Ramos (cell line): ENCODE measurements at regions not wholly inside any gene's neighbourhood (a gene's known extent, or its start where the extent isn't known, plus 50 kb on each side); places are given as distances from the start of the nearest gene placed in this dataset.

Source experiments
- in situ Hi-C: fragments of 300-500 bp; cut with MboI; formaldehyde crosslinking; loops from one replicate; pipeline ENCODE4 v1.14.3; 2022; ENCODE audit warnings: low sequenced_read_pairs; ENCODE audit not compliant: unreplicated experiment

DNA sequence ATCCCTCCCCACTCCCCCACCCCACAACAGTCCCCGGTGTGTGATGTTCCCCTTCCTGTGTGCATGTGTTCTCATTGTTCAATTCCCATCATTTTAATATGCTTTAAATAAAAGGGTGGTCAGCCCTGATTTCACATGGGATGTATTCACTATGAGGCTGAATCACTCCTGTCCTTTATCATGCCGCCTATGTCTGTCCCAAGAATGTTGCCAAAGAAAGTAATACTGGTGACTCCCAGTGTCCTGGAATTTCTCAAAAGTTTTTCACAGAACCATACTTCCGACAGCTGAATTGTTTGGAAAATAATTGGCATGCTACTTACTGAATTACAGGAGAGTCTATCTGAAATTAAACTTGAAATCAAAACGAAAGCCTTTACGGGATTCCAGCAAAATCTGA is 217.7 kb downstream of the HAO1 start:
- in situ Hi-C loops = no loop called here

DNA sequence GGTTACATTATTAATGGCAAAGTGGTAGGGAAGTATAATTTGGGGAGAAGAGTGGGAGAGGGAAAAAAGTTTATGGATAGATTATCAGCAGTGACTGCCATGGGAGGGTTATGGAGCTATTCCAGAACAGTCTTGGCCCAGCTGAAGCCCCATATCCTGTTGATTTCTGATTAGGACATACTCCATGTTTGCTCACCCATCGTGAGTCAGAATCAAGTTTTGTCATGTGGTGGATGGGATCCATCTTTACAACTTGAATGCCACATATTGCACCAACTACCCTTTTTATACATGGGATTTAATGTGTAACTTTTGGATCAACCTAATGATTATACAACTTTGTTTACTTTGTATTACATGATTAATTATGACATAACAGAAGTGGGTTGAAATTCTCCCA is 217.0 kb downstream of the HAO1 start:
- in situ Hi-C loops = no loop called here

DNA sequence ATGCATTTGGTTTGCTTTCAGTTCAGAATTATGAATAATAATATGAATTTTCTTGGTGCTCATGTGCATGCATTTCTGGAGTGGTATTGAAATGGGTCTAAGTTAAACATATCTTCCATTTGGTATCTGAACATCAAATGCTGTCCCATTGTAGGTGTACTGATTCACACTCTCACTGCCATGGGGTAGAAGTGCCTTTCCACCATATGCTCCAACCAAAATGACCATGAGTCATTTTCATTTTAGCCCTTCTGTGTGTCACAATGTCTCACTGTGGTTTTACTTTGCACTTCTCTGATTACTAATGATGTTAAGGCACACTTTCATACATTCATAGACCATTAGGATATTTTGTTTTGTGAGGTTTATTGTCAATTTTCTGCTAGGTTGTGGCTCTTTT is 211.9 kb downstream of the HAO1 start:
- in situ Hi-C loops = no loop called here

DNA sequence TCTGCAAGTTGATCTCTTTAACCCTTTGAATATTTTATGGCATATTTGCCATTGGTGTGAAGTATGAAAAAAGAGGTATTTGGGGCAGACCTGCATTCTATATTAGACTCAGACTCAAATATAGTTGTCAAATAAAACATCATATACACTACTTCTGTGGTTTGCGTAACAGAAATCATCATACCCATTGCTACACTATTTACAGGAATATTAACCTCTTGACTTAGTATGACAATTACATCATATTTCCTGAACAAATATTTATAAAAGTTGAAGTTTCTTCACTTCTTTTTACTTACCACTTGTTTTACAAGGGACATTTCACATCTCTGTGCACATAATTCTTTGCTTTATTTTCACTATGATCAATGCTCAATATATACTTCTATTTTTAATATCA is 206.0 kb downstream of the HAO1 start:
- in situ Hi-C loops = no loop called here

DNA sequence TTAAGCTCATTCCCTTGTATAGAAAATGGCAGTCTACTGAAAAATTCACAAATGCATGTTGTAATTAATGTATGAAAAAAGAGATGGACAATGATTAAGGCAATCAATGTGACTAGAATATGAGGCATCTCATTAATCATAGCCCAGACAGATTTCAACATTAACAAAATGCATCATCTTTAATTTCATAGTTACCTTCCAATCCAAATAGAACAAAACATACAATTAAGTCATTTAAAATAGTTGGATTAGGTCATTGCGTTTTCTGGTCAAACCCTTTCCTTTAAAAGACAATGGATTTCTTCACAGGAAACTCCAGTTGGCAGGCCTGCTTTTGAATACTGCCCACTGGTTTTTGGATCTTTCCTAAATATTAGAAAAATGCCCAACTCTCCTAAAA is 203.9 kb downstream of the HAO1 start:
- in situ Hi-C loops = no loop called here

DNA sequence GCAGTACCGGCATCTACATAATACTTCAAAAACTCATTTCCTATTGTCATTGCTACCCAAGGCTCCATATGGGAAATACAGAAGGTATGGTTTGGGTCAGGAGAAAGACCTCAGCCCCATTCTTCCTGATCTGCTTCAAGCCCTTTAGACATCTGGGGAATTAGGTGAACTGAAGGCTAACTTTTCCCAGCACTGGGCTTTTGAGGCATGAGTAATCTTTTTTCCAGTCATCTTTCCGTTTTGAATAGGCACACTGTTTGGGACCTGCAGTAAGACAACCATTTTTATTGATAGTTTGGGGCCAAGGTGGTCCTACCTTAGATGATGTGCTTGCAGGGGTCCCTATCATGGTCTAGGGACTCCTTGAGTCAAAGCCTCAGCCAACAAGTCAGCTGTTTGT is 198.4 kb downstream of the HAO1 start:
- in situ Hi-C loops = no loop called here

DNA sequence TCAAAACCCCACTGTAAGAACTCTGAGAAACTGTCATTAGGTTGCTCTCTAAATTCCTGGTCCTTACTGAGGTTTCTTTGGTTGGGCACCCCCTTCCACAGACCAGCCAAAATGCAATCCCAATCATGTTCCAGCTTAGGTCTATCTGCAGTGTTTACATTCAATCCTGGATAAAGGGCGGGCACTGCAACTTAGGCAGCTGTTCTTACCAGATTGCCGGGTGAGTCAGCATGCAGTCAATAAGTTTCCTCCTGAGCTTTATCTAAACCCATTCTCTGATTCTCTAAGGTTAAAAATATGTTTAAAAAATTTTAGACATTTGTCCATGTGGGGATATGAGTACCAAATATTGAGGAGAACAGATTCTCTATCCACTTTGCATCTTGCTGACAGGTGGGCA is 197.8 kb downstream of the HAO1 start:
- in situ Hi-C loops = no loop called here

DNA sequence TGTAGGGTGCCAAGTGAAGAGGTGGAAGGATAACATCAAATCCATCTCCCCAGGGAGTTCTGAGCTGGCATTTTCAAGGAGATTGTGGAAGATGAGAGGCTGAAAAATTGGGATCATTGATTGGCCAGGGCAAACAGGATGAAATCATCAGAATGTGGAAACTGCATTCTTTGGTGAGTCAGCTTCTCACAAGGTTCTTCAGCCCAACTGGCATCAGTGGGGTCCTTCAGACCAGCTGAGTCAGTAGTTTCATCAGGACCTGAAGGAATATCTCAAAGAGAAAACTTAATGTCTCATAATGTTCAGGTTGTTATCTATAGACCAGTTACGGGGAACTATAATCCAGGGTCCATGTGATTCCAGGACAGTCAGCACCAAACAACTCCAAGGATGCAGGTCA is 195.8 kb downstream of the HAO1 start:
- in situ Hi-C loops = no loop called here

DNA sequence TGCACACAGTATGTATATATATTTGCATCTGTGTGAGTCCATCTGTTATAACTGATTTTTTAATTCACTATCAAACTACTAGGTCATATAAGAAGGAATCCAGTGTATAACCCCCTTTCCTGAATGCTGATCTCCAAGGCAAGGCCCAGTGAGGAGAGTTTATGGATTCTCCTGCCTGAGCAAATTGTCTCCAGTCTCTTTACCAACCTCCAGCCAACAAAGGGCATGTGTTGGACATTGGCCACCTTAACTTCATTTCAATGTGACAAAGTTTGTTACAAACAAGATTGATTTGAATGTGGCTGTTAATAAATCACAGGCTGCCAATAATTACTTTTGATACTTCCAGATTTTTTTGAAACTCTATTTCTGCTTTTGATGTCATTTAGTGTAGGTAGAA is 191.6 kb downstream of the HAO1 start:
- in situ Hi-C loops = no loop called here

DNA sequence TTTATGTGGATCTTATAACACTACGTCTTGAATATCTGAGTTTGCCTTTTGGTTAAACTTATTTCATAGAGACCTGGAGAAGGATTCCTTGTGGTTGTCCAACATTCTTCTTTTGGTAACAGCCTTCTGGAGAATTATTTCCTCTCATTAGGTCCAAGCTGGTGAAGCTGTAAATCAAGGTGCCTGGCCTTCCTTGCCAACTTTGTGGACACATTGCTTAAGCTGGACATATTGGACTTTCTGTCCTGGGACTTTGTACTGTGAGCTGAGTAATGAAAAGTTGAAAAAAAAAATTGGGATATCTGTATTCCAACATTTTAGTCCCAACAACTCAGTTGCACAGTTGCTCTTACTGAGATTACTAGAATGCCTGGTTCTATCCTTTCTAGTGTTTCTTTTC is 186.2 kb downstream of the HAO1 start:
- in situ Hi-C loops = loop anchor here (25.0 kb wide), 1 partner anchor 258 kb away; the partner anchor contains the start of gene TMX4

DNA sequence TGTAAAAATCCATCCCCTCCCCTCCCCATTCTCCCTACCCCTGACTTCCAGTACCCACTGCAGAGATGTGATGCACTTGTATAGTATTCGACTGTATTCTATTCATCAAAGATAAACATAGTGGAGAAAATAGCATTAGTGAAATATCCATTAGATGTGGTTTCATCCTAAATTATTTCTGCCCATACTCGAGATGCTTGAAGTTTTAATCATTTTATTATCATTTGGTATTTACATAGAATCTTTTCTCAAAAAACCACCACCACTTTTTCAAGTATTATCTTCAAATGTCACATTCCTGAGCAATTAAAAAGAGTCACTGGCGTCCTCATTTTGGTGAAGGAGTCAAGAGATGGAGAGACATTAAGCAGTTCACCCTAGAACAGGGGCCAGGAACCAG is 181.9 kb downstream of the HAO1 start:
- in situ Hi-C loops = loop anchor here (25.0 kb wide), 1 partner anchor 254 kb away; the partner anchor contains the start of gene TMX4

DNA sequence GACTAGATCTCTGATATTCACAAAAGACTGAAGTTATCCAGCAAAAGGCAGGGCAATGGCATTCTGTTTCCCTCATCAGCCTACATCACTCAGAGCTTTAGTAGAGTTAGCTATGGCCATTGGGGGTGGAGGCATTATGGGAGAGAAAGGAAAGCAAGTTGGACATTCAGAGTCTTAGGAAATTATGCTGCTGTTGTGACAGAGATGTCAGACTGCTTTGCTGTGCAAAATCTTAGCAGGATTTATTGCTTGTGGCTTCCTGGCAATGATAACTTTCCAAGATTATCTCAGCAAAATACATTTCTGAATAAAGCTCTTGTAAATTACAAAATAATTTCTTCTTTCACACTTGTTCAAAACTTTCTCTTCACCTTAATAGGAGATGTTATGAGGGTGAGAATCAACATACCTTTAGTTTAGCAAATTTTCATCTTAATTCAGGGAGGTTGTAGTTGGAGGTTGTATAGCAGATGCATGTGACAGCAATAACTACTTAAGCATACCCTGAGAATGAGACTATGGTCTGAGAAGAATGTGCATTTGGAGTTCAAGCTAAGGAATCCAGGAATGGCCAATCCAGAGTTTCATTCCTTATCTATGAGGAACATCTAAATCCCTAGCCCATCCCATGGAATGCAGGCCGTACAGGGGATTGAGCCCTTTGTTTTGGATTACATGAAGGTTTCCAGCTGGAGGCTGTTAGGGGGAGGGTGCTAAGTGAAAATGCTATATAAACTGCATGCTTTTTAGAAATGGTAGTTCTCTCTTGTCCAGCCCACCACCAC is 179.8 kb downstream of the HAO1 start:
- in situ Hi-C loops = loop anchor here (25.0 kb wide), 1 partner anchor 252 kb away; the partner anchor contains the start of gene TMX4

DNA sequence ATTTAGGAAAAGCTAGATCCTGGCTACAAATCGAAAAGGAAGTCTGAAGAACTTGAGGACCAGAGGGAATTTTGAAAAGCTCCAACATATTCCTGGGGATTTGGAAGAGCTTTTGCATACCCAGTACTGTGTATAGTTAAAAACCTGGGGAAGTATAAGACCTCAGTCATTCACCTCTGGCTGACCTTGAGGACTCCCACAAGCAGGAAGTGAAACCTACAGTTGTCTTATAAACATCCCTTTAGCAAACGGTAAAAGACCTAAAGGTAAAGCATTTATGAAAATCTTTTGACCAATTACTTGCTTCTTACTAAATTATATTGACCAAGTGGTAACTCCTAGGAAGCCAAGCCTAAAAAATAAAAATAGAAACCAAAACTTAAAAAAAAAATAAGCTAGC is 175.0 kb downstream of the HAO1 start:
- in situ Hi-C loops = loop anchor here (25.0 kb wide), 1 partner anchor 247 kb away; the partner anchor contains the start of gene TMX4

DNA sequence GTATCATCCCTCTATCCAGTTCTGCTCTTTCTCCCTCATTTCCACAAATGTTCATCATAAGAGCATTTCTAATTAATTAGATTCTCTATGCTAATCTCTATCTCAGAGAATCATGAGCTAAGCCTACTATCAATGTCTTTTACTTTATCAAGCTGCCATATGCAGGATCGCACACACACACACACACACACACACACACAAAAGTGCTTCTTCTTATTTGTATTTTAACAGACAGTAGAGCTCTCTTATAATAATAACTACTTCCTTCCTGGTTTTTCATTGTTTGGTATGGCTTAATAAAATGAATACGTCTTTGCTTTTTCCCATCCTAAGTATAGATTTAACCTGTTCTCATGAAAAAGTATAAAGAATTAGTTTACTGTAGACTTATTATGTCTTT is 170.2 kb downstream of the HAO1 start:
- in situ Hi-C loops = loop anchor here (25.0 kb wide), 1 partner anchor 242 kb away; the partner anchor contains the start of gene TMX4

DNA sequence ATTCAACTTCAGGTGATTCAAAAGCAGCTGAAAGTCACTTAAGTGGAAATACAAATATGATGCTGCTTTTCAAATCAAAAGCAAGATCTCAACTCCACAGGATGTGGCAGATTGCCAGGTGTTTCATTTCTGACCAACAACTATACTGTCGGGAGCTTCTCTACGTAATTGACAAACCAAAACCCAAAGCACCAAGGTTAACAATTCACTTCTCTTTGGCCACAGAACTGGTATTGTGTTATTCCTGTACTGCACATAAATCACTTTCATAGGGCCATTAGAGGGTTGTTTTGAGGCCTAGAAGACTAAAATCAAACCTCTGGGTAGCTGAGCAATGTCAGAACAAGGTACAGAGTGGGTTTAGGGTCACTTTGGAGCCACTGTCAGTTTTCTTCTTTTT is 169.7 kb downstream of the HAO1 start:
- in situ Hi-C loops = loop anchor here (25.0 kb wide), 1 partner anchor 242 kb away; the partner anchor contains the start of gene TMX4

DNA sequence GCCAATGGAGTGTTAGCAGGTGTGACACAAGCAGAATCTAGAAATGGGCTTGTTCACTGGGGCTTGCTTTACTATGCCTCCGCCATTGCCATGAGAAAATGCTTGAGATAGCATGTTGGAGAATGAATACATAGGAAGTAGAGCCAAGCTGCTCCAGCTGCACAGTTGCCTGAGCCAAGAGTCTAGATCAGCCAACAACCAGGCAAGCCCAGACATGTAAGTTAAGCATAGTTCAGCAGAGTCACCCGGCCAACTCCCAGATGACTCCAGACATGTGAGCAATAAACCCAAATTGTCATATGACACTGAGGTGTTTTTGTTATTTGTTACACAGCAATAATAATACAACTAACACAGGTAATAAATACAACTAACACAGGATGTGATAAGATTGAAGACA is 167.9 kb downstream of the HAO1 start:
- in situ Hi-C loops = loop anchor here (25.0 kb wide), 1 partner anchor 240 kb away; the partner anchor contains the start of gene TMX4

DNA sequence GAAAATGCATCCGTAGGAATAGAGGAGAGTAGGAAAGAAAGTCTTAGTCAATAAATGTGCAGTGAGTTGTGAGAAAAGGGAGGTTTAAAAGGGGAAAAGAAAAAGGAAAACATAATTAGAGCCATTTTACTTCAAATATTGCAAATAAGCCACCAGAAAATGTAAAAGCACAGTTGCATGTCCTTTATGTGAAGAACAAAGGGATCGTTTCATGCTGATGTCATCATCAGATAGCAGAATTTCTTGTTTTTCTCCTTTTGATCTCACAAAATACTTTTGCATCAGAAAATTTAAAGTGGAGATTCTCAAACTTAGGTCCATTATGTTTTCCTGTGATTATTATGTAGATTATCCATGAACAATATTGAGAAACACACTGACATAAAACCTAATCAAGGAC is 166.7 kb downstream of the HAO1 start:
- in situ Hi-C loops = loop anchor here (25.0 kb wide), 1 partner anchor 239 kb away; the partner anchor contains the start of gene TMX4

DNA sequence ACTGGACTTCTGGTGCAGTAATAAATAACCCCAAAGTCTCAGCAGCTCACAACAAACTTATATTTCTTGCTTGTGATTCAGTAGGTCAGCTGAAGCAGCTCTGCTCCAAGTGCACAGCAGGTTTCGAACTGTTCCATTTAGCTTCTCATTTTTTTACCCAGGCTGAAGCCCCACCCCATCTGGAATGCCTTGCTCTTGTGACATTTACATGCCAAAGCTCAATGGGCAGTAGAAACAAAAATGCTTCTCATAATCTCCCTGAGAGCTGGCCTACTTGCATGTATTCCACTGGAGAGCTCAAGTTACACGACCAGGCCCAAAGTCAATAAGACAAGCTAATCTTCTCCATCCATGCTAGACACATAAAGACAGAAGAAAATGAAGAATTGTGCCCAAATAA is 165.2 kb downstream of the HAO1 start:
- in situ Hi-C loops = no loop called here

DNA sequence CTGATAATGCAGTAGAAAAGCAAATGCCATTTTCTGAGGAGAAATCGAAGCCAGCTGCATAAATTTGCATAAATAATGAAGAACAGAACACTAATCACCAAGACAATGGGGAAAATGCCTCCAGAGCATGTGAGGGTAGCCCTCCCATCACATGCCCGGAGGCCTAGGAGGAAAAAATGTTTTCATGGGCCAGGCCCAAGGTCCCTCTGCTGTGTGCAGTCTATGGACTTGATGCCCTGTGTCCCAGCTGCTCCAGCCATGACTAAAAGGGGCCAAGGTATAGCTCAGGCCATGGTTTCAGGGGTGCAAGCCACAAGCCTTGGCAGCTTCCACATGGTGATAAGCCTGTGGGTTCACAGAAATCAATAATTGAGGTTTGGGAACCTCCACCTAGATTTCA is 164.1 kb downstream of the HAO1 start:
- in situ Hi-C loops = no loop called here

DNA sequence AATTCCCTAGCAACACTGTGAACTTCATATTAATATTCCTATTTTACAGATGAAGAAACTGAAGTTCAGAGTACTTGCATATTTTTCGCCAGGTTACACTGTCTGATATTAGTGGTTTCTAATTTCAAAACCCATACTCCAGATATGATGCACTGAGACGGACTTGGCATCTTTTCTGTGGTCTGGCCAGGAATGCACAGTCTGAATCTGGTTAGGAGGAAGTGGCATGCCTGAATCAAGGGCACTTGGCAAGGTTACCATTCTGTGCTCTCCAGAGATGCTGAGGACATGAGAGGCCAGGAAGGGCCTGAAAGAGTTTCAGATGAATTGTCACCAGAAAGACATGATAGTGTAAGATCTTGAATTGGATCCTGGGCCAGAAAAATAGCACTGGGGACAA is 150.1 kb downstream of the HAO1 start:
- in situ Hi-C loops = no loop called here

DNA sequence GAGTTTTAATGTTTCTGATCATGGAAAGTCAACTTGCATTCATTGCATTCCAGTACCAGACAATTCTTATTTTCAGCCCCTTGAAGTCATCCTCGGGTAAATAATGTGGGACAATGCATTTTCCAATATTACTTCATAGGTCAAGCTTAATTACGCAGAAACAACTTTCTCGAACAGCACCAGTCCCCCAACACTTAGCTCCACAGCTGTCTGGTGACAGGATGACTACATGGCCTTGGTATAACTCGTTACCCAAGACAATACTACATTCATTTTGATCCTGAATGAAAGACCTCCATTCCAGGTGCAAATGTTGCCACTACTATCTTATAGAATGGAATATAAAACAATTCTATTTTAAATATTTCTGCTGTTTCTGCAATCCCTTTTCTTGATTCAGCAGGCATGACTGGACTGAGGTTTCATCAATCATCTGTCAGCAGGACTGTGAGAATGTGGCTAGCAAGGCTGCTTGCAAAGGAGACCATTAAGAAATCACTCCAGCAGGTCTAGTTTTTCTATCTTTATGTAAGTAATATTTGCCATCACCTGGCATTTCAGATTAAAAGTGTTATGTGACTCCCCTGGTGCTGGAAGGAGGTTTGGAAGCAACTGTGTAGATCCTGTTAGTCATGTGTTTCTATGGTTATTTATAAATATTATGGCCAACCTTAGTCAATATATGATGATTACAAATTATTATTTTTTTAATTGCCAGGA is 147.9 kb downstream of the HAO1 start:
- in situ Hi-C loops = no loop called here
